ENCODE measurements at regions not wholly inside any gene's neighbourhood (a gene's known extent, or its start where the extent isn't known, plus 50 kb on each side); places are given as distances from the start of the nearest gene placed in this dataset.
"Not testable (repeated sequence)": the region's sequence is repeated elsewhere in the genome, so short reads cannot be mapped to it uniquely, and the experiment has no call there.

DNA sequence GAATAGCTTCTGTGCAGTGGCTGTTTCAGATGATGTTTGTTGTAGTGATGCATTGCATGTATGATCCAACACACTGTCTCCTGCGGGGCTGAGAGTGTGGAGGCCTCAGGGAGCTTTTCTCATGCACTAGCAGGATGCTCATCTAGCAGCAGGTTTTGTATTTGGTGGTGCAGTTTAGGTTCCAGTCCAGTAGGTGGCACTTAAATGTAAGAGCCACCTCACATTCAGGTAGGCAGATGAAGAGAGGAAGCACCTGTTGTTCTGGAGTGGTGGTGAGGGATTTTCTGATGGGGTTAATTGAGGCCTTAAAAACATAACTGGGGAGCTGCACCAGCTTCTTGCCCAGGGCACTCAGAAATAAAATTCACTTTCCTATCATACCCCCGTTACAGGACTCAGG, 300.9 kb downstream of the SPIN4 start:
- H3K9me3 Mint-ChIP-seq: no peaks in the 10 kb centered on the region

DNA sequence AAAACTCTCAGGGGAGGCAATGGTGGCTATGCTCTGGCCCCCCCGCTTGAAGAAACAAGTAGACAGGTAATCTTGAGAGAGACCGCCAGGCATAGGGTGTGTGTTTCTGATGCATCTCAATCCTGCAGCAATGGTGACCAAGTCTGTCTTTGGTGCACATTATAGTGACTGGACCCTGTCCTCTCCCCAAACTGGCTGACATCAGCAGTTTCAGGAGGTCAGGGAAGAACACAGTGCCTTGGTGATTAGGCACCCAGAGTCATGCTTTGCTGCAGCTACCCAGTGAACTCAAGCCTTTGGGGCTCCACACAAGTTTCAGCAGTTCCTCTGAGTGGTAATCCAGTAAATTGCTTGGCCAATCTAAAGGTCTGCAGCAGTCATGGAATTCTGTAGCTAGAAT, 318.3 kb downstream of the SPIN4 start:
- intact Hi-C loops (cut with micrococcal nuclease): no loop called here
- Mint-ChIP-seq H3K27ac (no peak overlapping the region), H3K27me3 (no peaks in the 10 kb centered on the region), H3K36me3 (ENCODE audit: low read depth) (no peaks in the 10 kb centered on the region), H3K4me3 (no peak overlapping the region), H3K9me3 (peaks cover 2% of the 10 kb centered on the region), H3K4me1 (ENCODE audit: low read depth) (no peaks in the 10 kb centered on the region)
- POLR2A ChIA-PET: no interaction called here
- TF ChIP-seq CTCF (IDR thresholded peaks at IDR 0.05): no peak
- DNase-seq (no peak), ATAC-seq (no peak)
- CTCF ChIA-PET: no interaction called here

More for the DNA sequence above, 300.9 kb downstream of the SPIN4 start:
- ChIA-PET CTCF (no interaction called here), POLR2A (no interaction called here)
- Mint-ChIP-seq H3K4me1 (ENCODE audit: low read depth) (no peaks in the 10 kb centered on the region), H3K27ac (no peak overlapping the region), H3K4me3 (no peak overlapping the region), H3K27me3 (no peaks in the 10 kb centered on the region), H3K36me3 (ENCODE audit: low read depth) (no peaks in the 10 kb centered on the region)
- intact Hi-C loops (cut with micrococcal nuclease): no loop called here
- DNase-seq: no peak
- no peak for TF ChIP-seq CTCF (IDR thresholded peaks at IDR 0.05)
- no peak for ATAC-seq

- intact Hi-C loops (cut with micrococcal nuclease): no loop called here
- ATAC-seq: no peak
- Mint-ChIP-seq H3K27ac (no peak overlapping the region), H3K36me3 (ENCODE audit: low read depth) (no peaks in the 10 kb centered on the region), H3K9me3 (peaks cover 1% of the 10 kb centered on the region), H3K4me1 (ENCODE audit: low read depth) (no peaks in the 10 kb centered on the region), H3K27me3 (no peaks in the 10 kb centered on the region), H3K4me3 (no peak overlapping the region)
- TF ChIP-seq CTCF (IDR thresholded peaks at IDR 0.05): no peak
- CTCF ChIA-PET: no interaction called here
- no peak for DNase-seq
- POLR2A ChIA-PET: no interaction called here
Measured at GRCh38 chrX:63013549-63013948, 337.6 kb downstream of the SPIN4 start.

- no peaks in the 10 kb centered on the region for H3K27me3 Mint-ChIP-seq
- ATAC-seq (no peak), DNase-seq (no peak)
- CTCF ChIA-PET: no interaction called here
- no peak for TF ChIP-seq CTCF (IDR thresholded peaks at IDR 0.05)
- no peak overlapping the region for H3K27ac Mint-ChIP-seq
- intact Hi-C loops (cut with micrococcal nuclease): no loop called here
- POLR2A ChIA-PET: no interaction called here
- peaks cover 1% of the 10 kb centered on the region for H3K9me3 Mint-ChIP-seq
- H3K4me3 Mint-ChIP-seq: no peak overlapping the region
- no peaks in the 10 kb centered on the region for H3K36me3 Mint-ChIP-seq (ENCODE audit: low read depth)
- no peaks in the 10 kb centered on the region for H3K4me1 Mint-ChIP-seq (ENCODE audit: low read depth)
Measured at GRCh38 chrX:63012574-63012973, 338.6 kb downstream of the SPIN4 start.

DNA sequence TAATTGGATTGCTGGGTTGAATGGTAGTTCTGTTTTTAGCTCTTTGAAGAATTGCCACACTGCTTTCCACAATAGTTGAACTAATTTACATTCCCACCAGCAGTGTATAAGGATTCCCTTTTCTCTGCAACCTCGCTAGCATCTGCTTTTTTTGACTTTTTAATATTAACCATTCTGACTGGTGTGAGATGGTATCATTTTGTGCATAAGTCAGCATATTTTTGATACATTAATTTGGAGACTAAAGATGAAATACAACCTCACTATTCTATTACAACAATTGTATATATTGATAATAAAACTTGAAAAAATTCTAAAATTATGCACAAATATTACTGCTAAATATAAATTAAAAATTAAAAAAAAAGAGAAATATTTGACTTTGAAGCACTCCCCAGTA, 350.9 kb downstream of the SPIN4 start:
- ATAC-seq; H3K9me3 Mint-ChIP-seq; H3K36me3 Mint-ChIP-seq (ENCODE audit: low read depth); intact Hi-C loops (cut with micrococcal nuclease); DNase-seq; CTCF ChIA-PET; H3K4me3 Mint-ChIP-seq; H3K4me1 Mint-ChIP-seq (ENCODE audit: low read depth); H3K27me3 Mint-ChIP-seq; POLR2A ChIA-PET; H3K27ac Mint-ChIP-seq: not testable (repeated sequence)

Measured in activated CD8-positive, alpha-beta T cell treated with anti-CD3 and anti-CD28 coated beads for 36 hours (primary cell).